ENCODE measurements at regions not wholly inside any gene's neighbourhood (a gene's known extent, or its start where the extent isn't known, plus 50 kb on each side); places are given as distances from the start of the nearest gene placed in this dataset.

- no peak for TF ChIP-seq CTCF (IDR thresholded peaks at IDR 0.05; ENCODE audit: unreplicated experiment in 3 of 3)
- no peak overlapping the region for H3K27ac Mint-ChIP-seq
- no peaks in the 10 kb centered on the region for H3K27me3 Mint-ChIP-seq (ENCODE audit: low read depth)
- no peaks in the 10 kb centered on the region for H3K36me3 Mint-ChIP-seq (ENCODE audit: low read depth)
- H3K4me3 Mint-ChIP-seq, result no peak overlapping the region
- H3K4me1 Mint-ChIP-seq, result peaks cover 7% of the 10 kb centered on the region
- no peaks in the 10 kb centered on the region for H3K9me3 Mint-ChIP-seq
Observed at GRCh38 chr2:75311993-75312392, 112.7 kb upstream of the TACR1 start.

- no peaks in the 10 kb centered on the region for H3K27me3 Mint-ChIP-seq (ENCODE audit: low read depth)
- no peak for TF ChIP-seq CTCF (IDR thresholded peaks at IDR 0.05; ENCODE audit: unreplicated experiment in 3 of 3)
Observed at GRCh38 chr2:75311521-75311920, 112.2 kb upstream of the TACR1 start.

GRCh38 chr2:75310876-75311275, 111.6 kb upstream of the TACR1 start:
- Mint-ChIP-seq H3K4me1 (peaks cover 4% of the 10 kb centered on the region), H3K27ac (no peak overlapping the region), H3K27me3 (ENCODE audit: low read depth) (no peaks in the 10 kb centered on the region), H3K9me3 (no peaks in the 10 kb centered on the region), H3K36me3 (ENCODE audit: low read depth) (no peaks in the 10 kb centered on the region), H3K4me3 (no peak overlapping the region)
- TF ChIP-seq CTCF (IDR thresholded peaks at IDR 0.05; ENCODE audit: unreplicated experiment in 3 of 3), result no peak

More at GRCh38 chr2:75311521-75311920, 112.2 kb upstream of the TACR1 start:
- Mint-ChIP-seq H3K27ac (no peak overlapping the region), H3K36me3 (ENCODE audit: low read depth) (no peaks in the 10 kb centered on the region), H3K9me3 (no peaks in the 10 kb centered on the region), H3K4me1 (peaks cover 4% of the 10 kb centered on the region), H3K4me3 (no peak overlapping the region)

GRCh38 chr2:75309596-75310463, 110.5 kb upstream of the TACR1 start:
- H3K4me1 Mint-ChIP-seq, result no peaks in the 10 kb centered on the region
- H3K27ac Mint-ChIP-seq, result no peak overlapping the region
- H3K36me3 Mint-ChIP-seq (ENCODE audit: low read depth), result no peaks in the 10 kb centered on the region
- no peak overlapping the region for H3K4me3 Mint-ChIP-seq
- no peaks in the 10 kb centered on the region for H3K27me3 Mint-ChIP-seq (ENCODE audit: low read depth)
- TF ChIP-seq CTCF (IDR thresholded peaks at IDR 0.05; ENCODE audit: unreplicated experiment in 3 of 3), result no peak
- no peaks in the 10 kb centered on the region for H3K9me3 Mint-ChIP-seq

- H3K4me3 Mint-ChIP-seq, result no peak overlapping the region
- H3K27me3 Mint-ChIP-seq (ENCODE audit: low read depth), result no peaks in the 10 kb centered on the region
- no peaks in the 10 kb centered on the region for H3K4me1 Mint-ChIP-seq
- H3K9me3 Mint-ChIP-seq, result peaks cover 5% of the 10 kb centered on the region
- no peaks in the 10 kb centered on the region for H3K36me3 Mint-ChIP-seq (ENCODE audit: low read depth)
- TF ChIP-seq CTCF (IDR thresholded peaks at IDR 0.05; ENCODE audit: unreplicated experiment in 3 of 3), result no peak
- H3K27ac Mint-ChIP-seq, result no peak overlapping the region
Observed at GRCh38 chr2:75303227-75303626, 103.9 kb upstream of the TACR1 start.

GRCh38 chr2:75294362-75294761, 95.0 kb upstream of the TACR1 start:
- TF ChIP-seq CTCF (IDR thresholded peaks at IDR 0.05; ENCODE audit: unreplicated experiment in 3 of 3), result no peak
- H3K4me1 Mint-ChIP-seq, result no peaks in the 10 kb centered on the region
- H3K9me3 Mint-ChIP-seq, result no peaks in the 10 kb centered on the region
- H3K4me3 Mint-ChIP-seq, result no peak overlapping the region
- H3K27ac Mint-ChIP-seq, result no peak overlapping the region
- no peaks in the 10 kb centered on the region for H3K27me3 Mint-ChIP-seq (ENCODE audit: low read depth)
- H3K36me3 Mint-ChIP-seq (ENCODE audit: low read depth), result no peaks in the 10 kb centered on the region
